ENCODE measurements at regions not wholly inside any gene's neighbourhood (a gene's known extent, or its start where the extent isn't known, plus 50 kb on each side); places are given as distances from the start of the nearest gene placed in this dataset.

DNA sequence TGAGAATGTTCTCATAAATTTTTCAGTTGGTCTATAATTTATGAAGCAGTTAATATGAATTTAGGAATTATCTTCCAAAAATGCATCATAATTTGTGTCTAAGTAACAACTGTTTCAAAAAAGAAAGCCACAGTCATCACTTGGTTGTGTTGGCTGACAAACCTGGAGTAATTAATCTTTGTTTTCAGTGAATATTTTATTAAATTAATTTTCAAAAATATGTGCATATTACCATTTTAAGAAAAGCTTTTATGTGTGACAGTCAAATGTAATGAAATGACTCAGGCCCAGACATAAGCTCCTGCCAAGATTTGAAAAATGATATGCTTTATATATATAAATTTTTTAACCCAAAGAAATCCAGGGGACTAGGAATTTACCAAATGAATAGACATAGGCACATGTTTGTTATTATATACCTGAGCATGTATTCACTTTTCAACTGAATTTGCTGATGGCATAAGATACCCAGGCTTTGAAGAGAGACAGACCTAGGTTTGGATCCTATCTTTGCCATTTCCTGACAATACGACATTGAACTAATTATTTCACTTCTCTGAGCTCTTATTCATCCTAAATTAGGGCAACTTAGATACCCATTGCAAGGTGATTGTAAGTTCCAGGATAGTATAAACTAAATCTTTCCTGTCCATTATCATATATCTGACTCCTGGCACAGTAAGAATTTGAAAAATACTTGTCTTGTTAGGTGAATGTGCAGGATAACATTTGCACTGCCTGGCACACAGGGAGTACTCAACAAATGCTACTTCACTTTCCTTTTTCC, 729.5 kb upstream of the ADGRL2 start:
- TF ChIP-seq CTCF (IDR thresholded peaks at IDR 0.05; ENCODE audit: low read length) (no peak), EZH2 (optimal IDR thresholded peaks at IDR 0.05; ENCODE audit: low read depth, low read length) (no peak)

All from MM.1S (cell line).